Fibroblast of lung (primary cell): ENCODE measurements at regions not wholly inside any gene's neighbourhood (a gene's known extent, or its start where the extent isn't known, plus 50 kb on each side); places are given as distances from the start of the nearest gene placed in this dataset.

ENCODE experiments used
- DNase-seq, 2 donors: peaks; one replicate each; pipeline versions ENCODE4 v3.0.0 to v3.0.0-alpha.2; 2010; ENCODE audit warnings: low read depth in 2 of 2
- H2AFZ ChIP-seq: 2 replicates; pipeline ENCODE4 v1.5.1; 2012; ENCODE audit warnings: low read length, control low read depth, inconsistent platforms
- H3K27ac ChIP-seq: 2 replicates; pipeline ENCODE4 v1.5.1; 2011; ENCODE audit warnings: low read length, control low read depth; ENCODE audit not compliant: insufficient read depth
- H3K27me3 ChIP-seq: 2 replicates; pipeline ENCODE4 v1.5.1; 2011; ENCODE audit warnings: mild to moderate bottlenecking, low read length; ENCODE audit not compliant: control insufficient read depth, insufficient read depth
- H3K36me3 ChIP-seq: 2 replicates; pipeline ENCODE4 v1.5.1; 2011; ENCODE audit warnings: low read length; ENCODE audit not compliant: control insufficient read depth, insufficient read depth
- H3K4me1 ChIP-seq: 2 replicates; pipeline ENCODE4 v1.5.1; 2011; ENCODE audit warnings: low read length; ENCODE audit not compliant: control insufficient read depth, insufficient read depth; ENCODE audit errors: extremely low read depth
- H3K4me2 ChIP-seq: 2 replicates; pipeline ENCODE4 v1.5.1; 2011; ENCODE audit warnings: low read length, control low read depth; ENCODE audit not compliant: insufficient read depth; ENCODE audit errors: extremely low read depth
- H3K4me3 ChIP-seq, 4 experiments: fragments of 200-600 bp in 1 of 4; sonication (generic) in 1 of 4; replicated peaks in 1 of 4; 2 replicates each; pipeline ENCODE4 v1.5.1; 2011 to 2016; ENCODE audit warnings: low read length in 4 of 4, low read depth in 3 of 4, mild to moderate bottlenecking in 3 of 4, control low read depth in 2 of 4, inconsistent platforms in 1 of 4, mixed read lengths in 1 of 4; ENCODE audit not compliant: insufficient read depth in 1 of 4; ENCODE audit errors: control extremely low read depth in 1 of 4
- H3K79me2 ChIP-seq: 2 replicates; pipeline ENCODE4 v1.5.1; 2012; ENCODE audit warnings: mild to moderate bottlenecking, low read length, inconsistent platforms; ENCODE audit not compliant: control insufficient read depth, insufficient read depth
- H3K9ac ChIP-seq: 2 replicates; pipeline ENCODE4 v1.5.1; 2011; ENCODE audit warnings: mild to moderate bottlenecking, low read length, control low read depth; ENCODE audit not compliant: insufficient read depth
- H3K9me3 ChIP-seq: 2 replicates; pipeline ENCODE4 v1.5.1; 2012; ENCODE audit warnings: low read depth, low read length; ENCODE audit not compliant: control insufficient read depth, insufficient read depth
- H4K20me1 ChIP-seq: 2 replicates; pipeline ENCODE4 v1.5.1; 2011; ENCODE audit warnings: low read length; ENCODE audit not compliant: control insufficient read depth, insufficient read depth; ENCODE audit errors: extremely low read depth
- CTCF ChIP-seq, 2 donors: IDR thresholded peaks in 1 of 2; conservative IDR thresholded peaks in 1 of 2; 1 replicate in 1 of 2; 2 replicates in 1 of 2; pipeline ENCODE4 v1.5.1; 2011 to 2012; ENCODE audit warnings: low read length in 2 of 2, control low read depth in 1 of 2, inconsistent platforms in 1 of 2, low read depth in 1 of 2, mild to moderate bottlenecking in 1 of 2
- EZH2 ChIP-seq: IDR thresholded peaks from 2 replicates; pipeline ENCODE4 v1.5.1; 2012; ENCODE audit warnings: low read length, control low read depth, mild to moderate bottlenecking; ENCODE audit errors: missing control alignments

GRCh38 chr5:3904584-3904983 lies 309.0 kb downstream of the IRX1 start:
- Histone ChIP-seq H3K9ac (no peak overlapping the region), H3K4me3 (no peak overlapping the region), H3K9me3 (no peaks in the 10 kb centered on the region), H3K4me2 (no peak overlapping the region), H4K20me1 (no peaks in the 10 kb centered on the region), H3K79me2 (no peaks in the 10 kb centered on the region), H3K36me3 (no peaks in the 10 kb centered on the region), H3K4me1 (no peaks in the 10 kb centered on the region), H3K27ac (no peak overlapping the region), H3K27me3 (no peaks in the 10 kb centered on the region), H2AFZ (no peak overlapping the region)
- no peak for DNase-seq
- TF ChIP-seq CTCF (conservative IDR thresholded peaks at IDR 0.05 in 1 of 2, IDR thresholded peaks at IDR 0.05 in 1 of 2; ENCODE audit: low read depth in 1 of 2, low read length in 2 of 2) = no peak
- no peak for TF ChIP-seq EZH2

GRCh38 chr5:3905031-3905430 lies 309.4 kb downstream of the IRX1 start:
- H3K9ac ChIP-seq = no peak overlapping the region
- no peaks in the 10 kb centered on the region for H3K36me3 ChIP-seq
- H3K79me2 ChIP-seq = no peaks in the 10 kb centered on the region
- no peak overlapping the region for H3K4me2 ChIP-seq
- no peak for DNase-seq
- TF ChIP-seq EZH2 = no peak
- no peak for TF ChIP-seq CTCF (conservative IDR thresholded peaks at IDR 0.05 in 1 of 2, IDR thresholded peaks at IDR 0.05 in 1 of 2; ENCODE audit: low read depth in 1 of 2, low read length in 2 of 2)
- H3K4me1 ChIP-seq = no peaks in the 10 kb centered on the region
- no peak overlapping the region for H3K4me3 ChIP-seq
- no peaks in the 10 kb centered on the region for H3K27me3 ChIP-seq
- H3K27ac ChIP-seq = no peak overlapping the region
- no peaks in the 10 kb centered on the region for H4K20me1 ChIP-seq
- no peaks in the 10 kb centered on the region for H3K9me3 ChIP-seq
- no peak overlapping the region for H2AFZ ChIP-seq

GRCh38 chr5:3905521-3905920 lies 309.9 kb downstream of the IRX1 start:
- DNase-seq = no peak

More at GRCh38 chr5:3905521-3905920, 309.9 kb downstream of the IRX1 start:
- H3K27ac ChIP-seq = no peak overlapping the region
- no peak overlapping the region for H2AFZ ChIP-seq
- H3K27me3 ChIP-seq = no peaks in the 10 kb centered on the region
- no peak for TF ChIP-seq CTCF (conservative IDR thresholded peaks at IDR 0.05 in 1 of 2, IDR thresholded peaks at IDR 0.05 in 1 of 2; ENCODE audit: low read depth in 1 of 2, low read length in 2 of 2)
- no peak for TF ChIP-seq EZH2
- no peak overlapping the region for H3K4me3 ChIP-seq
- H3K4me2 ChIP-seq = no peak overlapping the region
- H3K79me2 ChIP-seq = no peaks in the 10 kb centered on the region
- H4K20me1 ChIP-seq = no peaks in the 10 kb centered on the region
- H3K9ac ChIP-seq = no peak overlapping the region
- no peaks in the 10 kb centered on the region for H3K9me3 ChIP-seq
- no peaks in the 10 kb centered on the region for H3K36me3 ChIP-seq
- H3K4me1 ChIP-seq = no peaks in the 10 kb centered on the region
